WERI-Rb-1 (cell line): ENCODE measurements at regions not wholly inside any gene's neighbourhood (a gene's known extent, or its start where the extent isn't known, plus 50 kb on each side); places are given as distances from the start of the nearest gene placed in this dataset.

Experiments used
- DNase-seq: peaks from one replicate; pipeline ENCODE4 v3.0.0-alpha.2; 2020
- H3K27ac ChIP-seq: fragments of 250-450 bp; sonication (Bioruptor Pico); 2 replicates; pipeline ENCODE4 v1.5.1; 2020; ENCODE audit warnings: mild to moderate bottlenecking, moderate library complexity
- H3K27me3 ChIP-seq: fragments of 250-450 bp; sonication (Bioruptor Pico); 2 replicates; pipeline ENCODE4 v1.5.1; 2021; ENCODE audit warnings: mild to moderate bottlenecking, low read depth, moderate library complexity; ENCODE audit not compliant: insufficient read depth, severe bottlenecking
- H3K36me3 ChIP-seq: fragments of 250-450 bp; sonication (Bioruptor Pico); 2 replicates; pipeline ENCODE4 v1.5.1; 2020; ENCODE audit warnings: mild to moderate bottlenecking, moderate library complexity
- H3K4me3 ChIP-seq: 2 replicates; pipeline ENCODE4 v1.5.1; 2011; ENCODE audit warnings: low read depth, mild to moderate bottlenecking, control low read depth, low read length
- H3K9me3 ChIP-seq: fragments of 250-450 bp; sonication (Bioruptor Pico); 2 replicates; pipeline ENCODE4 v1.5.1; 2021; ENCODE audit warnings: mild to moderate bottlenecking, moderate library complexity; ENCODE audit not compliant: severe bottlenecking
- TF ChIP-seq, protein P1 (sequence below): IDR thresholded peaks from 2 replicates; pipeline ENCODE4 v1.5.1; 2011; ENCODE audit warnings: low read depth, mild to moderate bottlenecking, control low read depth, inconsistent platforms, low read length

DNA sequence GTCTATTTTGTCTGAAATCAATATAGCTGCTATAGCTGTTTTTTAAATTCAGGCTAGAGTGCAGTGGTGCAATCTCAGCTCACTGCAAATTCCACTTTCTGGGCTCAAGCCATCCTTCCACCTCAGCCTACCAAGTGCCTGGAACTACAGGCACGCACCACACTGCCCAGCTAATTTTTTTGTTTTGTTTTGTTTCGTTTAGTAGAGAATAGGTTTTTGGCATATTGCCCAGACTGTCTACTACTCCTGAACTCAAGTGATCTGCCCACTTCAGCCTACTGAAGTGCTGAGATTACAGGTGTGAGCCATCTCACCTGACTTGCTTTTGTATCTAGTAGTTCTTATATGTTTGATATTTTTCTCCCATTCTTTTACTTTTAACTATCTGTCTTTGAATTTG, 259.7 kb downstream of the CDH19 start:
- TF ChIP-seq, protein P1, sequence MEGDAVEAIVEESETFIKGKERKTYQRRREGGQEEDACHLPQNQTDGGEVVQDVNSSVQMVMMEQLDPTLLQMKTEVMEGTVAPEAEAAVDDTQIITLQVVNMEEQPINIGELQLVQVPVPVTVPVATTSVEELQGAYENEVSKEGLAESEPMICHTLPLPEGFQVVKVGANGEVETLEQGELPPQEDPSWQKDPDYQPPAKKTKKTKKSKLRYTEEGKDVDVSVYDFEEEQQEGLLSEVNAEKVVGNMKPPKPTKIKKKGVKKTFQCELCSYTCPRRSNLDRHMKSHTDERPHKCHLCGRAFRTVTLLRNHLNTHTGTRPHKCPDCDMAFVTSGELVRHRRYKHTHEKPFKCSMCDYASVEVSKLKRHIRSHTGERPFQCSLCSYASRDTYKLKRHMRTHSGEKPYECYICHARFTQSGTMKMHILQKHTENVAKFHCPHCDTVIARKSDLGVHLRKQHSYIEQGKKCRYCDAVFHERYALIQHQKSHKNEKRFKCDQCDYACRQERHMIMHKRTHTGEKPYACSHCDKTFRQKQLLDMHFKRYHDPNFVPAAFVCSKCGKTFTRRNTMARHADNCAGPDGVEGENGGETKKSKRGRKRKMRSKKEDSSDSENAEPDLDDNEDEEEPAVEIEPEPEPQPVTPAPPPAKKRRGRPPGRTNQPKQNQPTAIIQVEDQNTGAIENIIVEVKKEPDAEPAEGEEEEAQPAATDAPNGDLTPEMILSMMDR = no peak
- Histone ChIP-seq H3K27ac (no peak overlapping the region), H3K36me3 (no peaks in the 10 kb centered on the region), H3K27me3 (no peaks in the 10 kb centered on the region), H3K9me3 (no peaks in the 10 kb centered on the region), H3K4me3 (no peak overlapping the region)
- DNase-seq = no peak

DNA sequence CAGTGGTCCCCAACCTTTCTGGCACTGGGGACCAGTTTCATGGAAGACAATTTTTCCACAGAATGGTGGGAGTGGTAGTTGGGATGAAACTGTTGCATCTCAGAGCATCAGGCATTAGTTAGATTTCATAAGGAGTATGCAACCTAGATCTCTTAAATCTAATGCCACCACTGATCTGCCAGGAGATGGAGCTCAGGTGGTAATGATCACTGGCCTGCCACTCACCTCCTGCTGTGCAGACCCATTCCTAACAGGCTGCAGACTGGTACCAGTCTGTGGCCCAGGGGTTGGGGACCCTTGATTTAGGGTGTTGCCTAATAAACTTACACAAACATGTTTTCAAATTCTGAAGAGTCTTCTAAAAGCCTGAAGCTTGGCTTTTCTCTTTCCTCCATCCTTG, 261.3 kb downstream of the CDH19 start:
- no peaks in the 10 kb centered on the region for H3K27me3 ChIP-seq
- no peak overlapping the region for H3K27ac ChIP-seq
- no peaks in the 10 kb centered on the region for H3K36me3 ChIP-seq
- no peaks in the 10 kb centered on the region for H3K9me3 ChIP-seq
- DNase-seq = no peak
- H3K4me3 ChIP-seq = no peak overlapping the region
- TF ChIP-seq, protein P1 = no peak

DNA sequence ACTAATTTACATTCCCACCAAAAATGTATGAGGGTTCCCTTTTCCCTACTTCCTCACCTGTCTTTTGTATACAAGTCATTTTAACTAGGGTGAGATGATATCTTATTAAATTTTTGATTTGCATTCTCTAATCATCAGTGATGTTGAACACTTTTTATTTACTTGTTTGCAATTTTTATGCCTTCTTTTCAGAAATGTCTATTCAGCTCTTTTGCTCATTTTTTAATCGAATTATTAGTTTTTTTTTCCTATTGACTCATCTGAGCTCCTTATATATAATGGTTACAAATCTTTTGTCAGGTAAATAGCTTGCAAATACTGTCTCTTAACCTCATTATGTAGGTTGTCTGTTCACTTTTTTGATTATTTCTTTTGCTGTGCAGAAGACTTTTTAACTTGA, 269.4 kb downstream of the CDH19 start:
- Histone ChIP-seq H3K9me3 (no peaks in the 10 kb centered on the region), H3K27me3 (no peaks in the 10 kb centered on the region), H3K4me3 (no peak overlapping the region), H3K27ac (no peak overlapping the region), H3K36me3 (no peaks in the 10 kb centered on the region)
- no peak for DNase-seq
- TF ChIP-seq, protein P1 = no peak

DNA sequence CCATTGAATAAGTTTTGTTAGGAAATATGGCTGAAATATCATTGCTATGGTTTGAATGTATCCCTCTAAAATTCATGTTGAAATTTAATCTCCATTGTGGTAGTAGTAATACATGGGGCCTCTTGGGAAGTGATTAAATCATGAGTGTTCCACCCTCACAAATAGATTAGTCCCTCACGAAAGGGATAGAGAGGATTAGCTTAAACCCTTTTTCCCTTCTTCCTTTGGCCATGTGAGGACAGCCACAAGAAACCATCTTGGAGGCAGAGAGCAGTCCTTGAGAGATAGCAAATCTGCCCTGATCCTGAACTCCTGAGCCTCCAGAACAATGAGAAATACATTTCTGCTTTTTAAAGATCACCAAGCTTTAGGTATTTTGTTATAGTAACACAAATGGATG, 274.2 kb downstream of the CDH19 start:
- Histone ChIP-seq H3K27ac (no peak overlapping the region), H3K9me3 (no peaks in the 10 kb centered on the region), H3K36me3 (no peaks in the 10 kb centered on the region), H3K4me3 (no peak overlapping the region), H3K27me3 (no peaks in the 10 kb centered on the region)
- peak; percentile 42 for DNase-seq
- TF ChIP-seq, protein P1 = no peak

DNA sequence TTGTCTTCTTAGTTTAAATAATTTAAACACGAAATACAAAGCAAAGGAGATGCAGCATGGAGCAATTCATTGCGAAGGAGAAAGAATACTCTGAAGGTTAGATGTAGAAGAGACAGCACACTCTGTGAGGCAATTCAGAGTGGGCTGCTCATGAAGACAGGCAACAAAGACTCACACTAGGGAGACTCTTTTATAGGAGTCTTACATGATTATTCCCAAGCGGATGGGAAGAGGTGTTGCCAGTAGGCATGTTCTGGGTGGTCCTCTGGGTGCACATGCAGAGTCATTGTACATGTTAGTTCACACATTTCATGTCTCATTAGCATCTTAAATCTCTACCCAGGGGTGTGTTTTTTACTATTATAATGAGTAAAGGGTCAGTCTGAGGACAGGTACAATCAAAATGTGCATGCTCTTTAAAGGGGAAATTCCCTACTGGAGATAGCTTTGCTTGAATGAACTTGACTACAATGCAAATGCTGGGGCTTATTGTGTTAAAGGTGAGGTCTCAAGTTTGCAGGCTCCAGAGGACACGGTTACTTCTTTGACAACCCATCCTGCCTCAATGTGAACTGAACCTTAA, 275.5 kb downstream of the CDH19 start:
- Histone ChIP-seq H3K9me3 (no peaks in the 10 kb centered on the region), H3K36me3 (no peaks in the 10 kb centered on the region), H3K27ac (no peak overlapping the region), H3K27me3 (no peaks in the 10 kb centered on the region), H3K4me3 (no peak overlapping the region)
- TF ChIP-seq, protein P1 = no peak
- no peak for DNase-seq

DNA sequence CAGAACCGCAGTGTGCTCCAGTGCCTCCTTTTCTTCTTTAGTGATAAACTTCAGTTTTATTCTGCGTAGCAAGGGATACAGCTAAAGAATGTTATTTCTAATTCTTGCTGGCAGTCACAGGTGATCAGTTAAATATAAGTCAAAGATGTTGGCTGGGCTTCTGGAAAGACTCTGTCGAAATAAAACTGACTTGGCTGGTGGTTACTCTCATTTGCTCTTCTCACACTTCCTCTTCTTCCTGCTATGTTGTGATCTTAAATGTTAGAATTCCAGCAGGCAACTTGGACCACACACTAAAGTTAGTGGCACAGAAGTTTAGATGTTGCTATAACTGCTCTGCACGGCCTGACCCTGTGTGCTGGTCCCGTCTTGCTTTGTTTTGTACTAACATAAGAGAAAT, 278.6 kb downstream of the CDH19 start:
- TF ChIP-seq, protein P1 = no peak
- Histone ChIP-seq H3K27me3 (no peaks in the 10 kb centered on the region), H3K36me3 (no peaks in the 10 kb centered on the region), H3K4me3 (no peak overlapping the region), H3K9me3 (no peaks in the 10 kb centered on the region), H3K27ac (no peak overlapping the region)
- DNase-seq = no peak
